ENCODE measurements at regions not wholly inside any gene's neighbourhood (a gene's known extent, or its start where the extent isn't known, plus 50 kb on each side); places are given as distances from the start of the nearest gene placed in this dataset.
"Not testable (repeated sequence)": the region's sequence is repeated elsewhere in the genome, so short reads cannot be mapped to it uniquely, and the experiment has no call there.

- DNase-seq: no peak
These were observed 1023.5 kb downstream of the TYW1 start for GRCh38 chr7:68020102-68020501.

- DNase-seq: no peak
These were observed 1028.7 kb downstream of the TYW1 start for GRCh38 chr7:68025369-68025768.

- no peak for DNase-seq
These were observed 1033.9 kb downstream of the TYW1 start for GRCh38 chr7:68030530-68030929.

GRCh38 chr7:68031180-68031943, 1034.7 kb downstream of the TYW1 start:
- no peak for DNase-seq

GRCh38 chr7:68038621-68039314, 1042.1 kb downstream of the TYW1 start:
- no peak for DNase-seq

DNA sequence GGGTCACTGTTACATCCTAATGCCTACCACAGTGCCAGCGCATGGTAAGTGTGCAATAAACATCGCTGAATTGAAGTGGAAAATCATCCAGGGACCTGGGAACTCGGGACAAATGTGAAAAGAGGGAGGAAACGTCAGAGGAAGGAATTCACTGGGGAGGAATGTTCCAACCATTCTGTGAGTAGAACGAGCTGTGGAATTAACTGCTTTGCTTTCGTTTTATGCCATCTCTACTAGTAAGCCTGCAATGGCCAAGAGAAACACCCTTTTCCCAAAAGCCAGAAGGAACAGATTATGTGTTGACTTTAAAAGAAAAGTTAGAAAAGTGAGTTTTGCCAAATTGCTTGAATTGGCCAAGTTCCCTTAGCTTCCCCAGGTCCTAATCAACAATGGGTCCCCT, 1044.9 kb downstream of the TYW1 start:
- no peak for DNase-seq

DNA sequence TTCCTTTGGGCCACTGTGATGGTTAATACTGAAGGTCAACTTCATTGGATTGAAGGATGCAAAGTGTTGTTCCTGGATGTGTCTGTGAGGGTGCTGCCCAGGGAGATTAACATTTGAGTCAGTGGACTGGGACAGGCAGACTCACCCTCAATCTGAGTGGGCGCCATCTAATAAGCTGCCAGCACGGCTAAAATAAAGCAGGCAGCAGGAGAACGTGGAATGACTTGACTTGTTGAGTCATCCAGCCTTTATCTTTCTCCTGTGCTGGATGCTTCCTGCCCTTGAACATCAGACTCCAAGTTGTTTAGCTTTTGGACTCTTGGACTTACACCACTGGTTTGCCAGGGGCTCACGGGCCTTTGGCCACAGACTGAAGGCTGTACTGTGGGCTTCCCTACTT, 1046.9 kb downstream of the TYW1 start:
- no peak for DNase-seq

GRCh38 chr7:68050627-68051026, 1054.0 kb downstream of the TYW1 start:
- DNase-seq: no peak

GRCh38 chr7:68058014-68058413, 1061.4 kb downstream of the TYW1 start:
- no peak for DNase-seq

- DNase-seq: no peak
These were observed 1066.5 kb downstream of the TYW1 start for GRCh38 chr7:68063171-68063570.

GRCh38 chr7:68065581-68065980, 1068.9 kb downstream of the TYW1 start:
- DNase-seq: no peak

DNA sequence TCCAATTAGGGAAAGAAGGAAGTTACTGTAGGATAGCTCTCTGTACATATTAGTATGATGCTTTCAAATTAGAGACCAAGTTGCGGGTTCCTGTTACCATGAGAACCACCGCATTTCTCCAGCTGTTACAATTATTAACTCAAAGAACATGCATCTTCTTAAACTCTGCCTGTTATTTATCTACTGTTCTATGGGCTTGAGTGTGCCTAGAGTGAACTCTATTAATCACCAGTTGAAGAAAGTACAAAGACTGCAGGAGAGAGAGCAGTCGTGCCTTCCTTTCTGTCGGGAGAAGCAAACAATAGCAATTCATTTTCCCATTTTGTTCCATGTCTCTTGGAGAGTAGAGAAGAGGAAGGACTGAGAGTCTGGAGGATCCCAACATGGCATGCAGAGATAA, 1071.2 kb downstream of the TYW1 start:
- DNase-seq: no peak

DNA sequence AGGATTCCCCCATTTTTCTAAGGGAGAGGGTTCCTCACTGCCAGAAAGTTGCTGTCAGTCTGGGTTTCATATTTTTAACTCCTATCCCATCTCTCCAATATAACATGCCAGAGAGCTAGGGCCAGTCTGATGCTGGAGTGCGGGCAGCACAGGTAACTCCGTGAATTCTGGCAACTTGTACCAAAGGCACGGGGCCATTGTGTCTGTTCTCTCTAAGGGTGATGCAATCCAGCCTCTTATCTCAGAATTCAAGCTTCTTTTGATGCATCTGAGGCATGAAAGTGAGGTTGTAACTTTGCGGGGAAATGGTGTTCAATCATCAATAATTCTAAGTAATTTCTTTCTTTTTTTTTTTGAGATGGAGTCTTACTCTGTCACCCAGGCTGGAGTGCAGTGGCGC, 1074.4 kb downstream of the TYW1 start:
- DNase-seq: no peak

DNA sequence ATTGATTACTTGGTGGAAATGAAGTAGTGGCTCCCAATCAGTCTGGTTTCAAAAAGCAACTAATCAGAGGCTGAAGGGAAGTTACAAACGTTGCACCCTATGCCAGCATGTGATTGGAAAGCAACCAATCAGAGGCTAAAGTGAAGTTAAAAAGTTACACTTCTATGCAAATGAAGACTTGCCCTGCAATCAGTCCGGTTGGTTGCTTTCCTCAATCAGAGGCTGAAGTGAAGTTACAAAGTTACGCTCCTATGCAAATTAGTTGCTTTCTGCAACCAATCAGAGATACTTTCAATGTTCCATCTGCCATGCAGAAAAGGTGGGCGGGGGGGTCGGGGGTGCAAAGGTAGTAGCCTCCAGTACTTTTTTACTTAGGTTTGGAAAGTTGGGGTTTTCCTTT, 1077.1 kb downstream of the TYW1 start:
- DNase-seq: no peak

GRCh38 chr7:68074242-68074641, 1077.6 kb downstream of the TYW1 start:
- DNase-seq: no peak

- no peak for DNase-seq
These were observed 1081.6 kb downstream of the TYW1 start for GRCh38 chr7:68078157-68078710.

- not testable (repeated sequence) for DNase-seq
These were observed 1085.7 kb downstream of the TYW1 start for GRCh38 chr7:68082066-68082960.

GRCh38 chr7:68082961-68083657, 1086.5 kb downstream of the TYW1 start:
- DNase-seq: not testable (repeated sequence)

DNA sequence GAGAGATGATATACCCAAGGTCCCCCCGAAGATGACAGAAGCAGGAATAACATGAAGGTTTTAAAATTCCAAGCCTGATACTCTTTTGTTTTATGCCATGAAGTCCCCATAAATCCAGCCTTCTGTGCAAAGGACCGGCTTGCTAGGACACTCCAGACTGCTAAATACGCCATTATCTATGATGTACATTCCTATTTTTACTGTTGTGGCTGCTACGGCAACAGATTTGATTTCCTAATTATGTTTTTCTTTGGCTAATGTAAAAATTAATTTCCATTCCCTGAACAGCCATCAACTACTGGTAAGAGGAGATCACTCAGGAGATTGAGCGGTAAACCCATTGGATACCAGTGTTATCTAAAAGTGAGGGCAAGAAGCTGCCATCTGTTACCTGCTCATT, 1090.8 kb downstream of the TYW1 start:
- DNase-seq: no peak

GRCh38 chr7:68088879-68089278, 1092.2 kb downstream of the TYW1 start:
- no peak for DNase-seq

DNA sequence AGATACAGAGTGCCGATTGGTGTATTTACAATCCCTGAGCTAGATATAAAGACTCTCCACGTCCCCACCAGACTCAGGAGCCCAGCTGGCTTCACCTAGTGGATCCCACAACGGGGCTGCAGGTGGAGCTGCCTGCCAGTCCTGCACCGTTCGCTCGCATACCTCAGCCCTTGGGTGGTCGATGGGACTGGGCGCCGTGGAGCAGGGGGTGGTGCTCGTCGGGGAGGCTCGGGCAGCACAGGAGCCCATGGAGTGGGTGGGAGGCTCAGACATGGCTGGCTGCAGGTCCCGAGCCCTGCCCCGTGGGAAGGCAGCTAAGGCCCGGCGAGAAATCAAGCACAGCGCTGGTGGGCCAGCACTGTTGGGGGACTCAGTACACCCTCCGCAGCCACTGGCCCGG, 1093.6 kb downstream of the TYW1 start:
- not testable (repeated sequence) for DNase-seq

- no peak for DNase-seq
These were observed 1106.7 kb downstream of the TYW1 start for GRCh38 chr7:68103319-68103718.

DNA sequence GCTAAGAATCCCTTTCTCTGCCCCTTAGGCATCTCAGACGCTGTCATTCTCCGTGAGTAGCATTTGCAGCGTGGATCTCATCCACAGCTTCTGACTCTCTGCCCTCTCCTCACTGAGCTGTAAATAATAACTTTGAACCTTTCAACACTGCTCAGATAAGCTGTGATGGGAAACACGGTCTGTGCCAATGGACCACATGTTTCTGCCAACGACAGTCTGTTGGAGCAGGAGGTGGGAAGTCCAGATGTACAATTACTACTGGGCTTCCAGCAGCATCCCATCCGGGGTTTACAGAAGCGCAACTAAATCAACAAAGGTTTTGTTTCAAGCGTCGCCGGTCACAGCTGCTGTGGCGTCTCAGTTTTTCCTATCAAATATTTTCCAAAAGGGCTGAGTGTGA, 1110.6 kb downstream of the TYW1 start:
- no peak for DNase-seq

All from NK-92 treated with Interleukin-12 subunit alpha and Interleukin-12 subunit beta, amount 100 ng/mL, for 24 hours (cell line).